ENCODE measurements at regions not wholly inside any gene's neighbourhood (a gene's known extent, or its start where the extent isn't known, plus 50 kb on each side); places are given as distances from the start of the nearest gene placed in this dataset.
A peak's percentile ranks its signal among the peaks of the same experiment; 100 is the strongest.
"Not testable (repeated sequence)": the region's sequence is repeated elsewhere in the genome, so short reads cannot be mapped to it uniquely, and the experiment has no call there.

DNA sequence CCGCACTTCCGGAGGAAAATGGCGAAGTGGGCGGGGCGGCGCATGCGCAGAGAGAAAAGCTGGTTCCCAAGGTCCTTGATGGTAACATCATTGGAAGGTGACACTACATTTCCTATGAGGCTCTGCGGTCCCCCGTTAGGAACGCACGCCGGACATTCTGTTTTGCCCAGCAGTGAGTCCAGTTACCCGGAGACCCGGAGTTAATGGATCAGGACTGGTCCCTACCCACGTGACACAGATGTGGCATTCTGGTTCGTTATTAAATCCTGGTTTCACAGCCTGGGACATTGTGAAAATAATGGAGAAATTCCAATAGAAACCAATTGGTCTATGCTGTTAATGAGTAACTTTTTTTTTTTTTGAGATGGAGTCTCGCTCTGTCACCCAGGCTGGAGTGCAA is 1391.6 kb upstream of the TPTE start:
- DNase-seq; H3K36me3 ChIP-seq (replicated peaks in 1 of 2; ENCODE audit: control insufficient read depth in 1 of 2, insufficient read depth in 2 of 2, low read length in 1 of 2); H3K27ac ChIP-seq (ENCODE audit: low read depth in 2 of 2, low read length in 1 of 2); H3K4me1 ChIP-seq (ENCODE audit: control insufficient read depth in 1 of 2, insufficient read depth in 2 of 2, low read depth in 1 of 2, low read length in 1 of 2); H3K9me3 ChIP-seq; H3K9me2 ChIP-seq; H3K4me2 ChIP-seq; H3F3A ChIP-seq (replicated peaks; ENCODE audit: insufficient read depth); H4K20me1 ChIP-seq (ENCODE audit: insufficient read depth); H3K9ac ChIP-seq; CTCF ChIA-PET; H3K79me2 ChIP-seq (ENCODE audit: insufficient read depth); H3K27me3 ChIP-seq (ENCODE audit: insufficient read depth); POLR2A ChIA-PET: not testable (repeated sequence)
- 0 out of 2 replicates have a peak overlapping the region, but pooled peaks have one; percentile 56 for H2AFZ ChIP-seq (ENCODE audit: low read depth)
- peak overlapping the region in 1 of 2 experiments; percentile 52; a peak in 1 of 4 replicates for H3K4me3 ChIP-seq (ENCODE audit: low read depth in 2 of 2, low read length in 1 of 2)
- no CpG with 5 or more reads among the region's 17 CpGs for WGBS (ENCODE audit: low lambda C conversion rate)
- TF ChIP-seq, protein P1, sequence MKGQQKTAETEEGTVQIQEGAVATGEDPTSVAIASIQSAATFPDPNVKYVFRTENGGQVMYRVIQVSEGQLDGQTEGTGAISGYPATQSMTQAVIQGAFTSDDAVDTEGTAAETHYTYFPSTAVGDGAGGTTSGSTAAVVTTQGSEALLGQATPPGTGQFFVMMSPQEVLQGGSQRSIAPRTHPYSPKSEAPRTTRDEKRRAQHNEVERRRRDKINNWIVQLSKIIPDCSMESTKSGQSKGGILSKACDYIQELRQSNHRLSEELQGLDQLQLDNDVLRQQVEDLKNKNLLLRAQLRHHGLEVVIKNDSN (IDR thresholded peaks at IDR 0.05; ENCODE audit: borderline replicate concordance, low read depth) = peak; percentile 64; the same call in 1 of the 2 replicates
- TF ChIP-seq GABPA (IDR thresholded peaks at IDR 0.05; ENCODE audit: low read depth) (0 out of 2 replicates have a peak, but pooled peaks have one; percentile 14), NRF1 (IDR thresholded peaks at IDR 0.05; ENCODE audit: low read depth, low read length) (0 out of 2 replicates have a peak, but pooled peaks have one; percentile 20), YY1 (IDR thresholded peaks at IDR 0.05; ENCODE audit: low read depth) (0 out of 2 replicates have a peak, but pooled peaks have one; percentile 23)

DNA sequence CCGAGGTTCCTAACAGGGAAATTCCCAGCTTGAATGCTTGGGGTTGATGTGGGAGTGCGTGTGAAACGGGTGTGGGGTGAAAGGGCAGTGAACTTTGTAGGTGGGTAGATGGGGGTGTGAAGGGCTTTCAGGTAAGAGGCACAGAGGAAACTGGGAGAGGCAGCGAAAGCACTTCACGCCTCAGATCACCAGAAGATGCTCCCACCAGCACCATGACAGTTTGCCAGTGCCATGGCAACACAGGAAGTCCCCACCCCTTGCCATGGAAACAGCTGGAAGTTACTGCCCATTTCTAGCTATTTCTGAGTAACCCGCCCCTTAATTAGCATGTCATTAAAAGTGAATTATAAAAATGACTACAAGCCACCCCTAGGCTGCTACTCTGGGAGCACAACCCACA is 1390.6 kb upstream of the TPTE start:
- H3K4me2 ChIP-seq; POLR2A ChIA-PET; H3K9me3 ChIP-seq; H3K9ac ChIP-seq; H3K9me2 ChIP-seq; H2AFZ ChIP-seq (ENCODE audit: low read depth); H3K36me3 ChIP-seq (replicated peaks in 1 of 2; ENCODE audit: control insufficient read depth in 1 of 2, insufficient read depth in 2 of 2, low read length in 1 of 2); DNase-seq; H3K4me3 ChIP-seq (ENCODE audit: low read depth in 2 of 2, low read length in 1 of 2); H4K20me1 ChIP-seq (ENCODE audit: insufficient read depth); H3F3A ChIP-seq (replicated peaks; ENCODE audit: insufficient read depth); H3K4me1 ChIP-seq (ENCODE audit: control insufficient read depth in 1 of 2, insufficient read depth in 2 of 2, low read depth in 1 of 2, low read length in 1 of 2); H3K27me3 ChIP-seq (ENCODE audit: insufficient read depth); H3K79me2 ChIP-seq (ENCODE audit: insufficient read depth); CTCF ChIA-PET; H3K27ac ChIP-seq (ENCODE audit: low read depth in 2 of 2, low read length in 1 of 2): not testable (repeated sequence)
- 53% methylated on average over 6 of the region's 6 CpGs for WGBS (ENCODE audit: low lambda C conversion rate)

Small RNA genes in the stretch of these regions (small RNA-seq; reads per million reads assigned to genes)
- 0 reads per million in 7 experiments for gene CR392039.1

Measured in SK-N-SH (cell line).